Stimulated activated naive B cell treated with anti-CD40 and anti-IgM and Interleukin-4, amounts not matched to agents 10 μg/mL and 1 μg/mL and 100 μg/mL, for 72 hours (primary cell): ENCODE measurements at regions not wholly inside any gene's neighbourhood (a gene's known extent, or its start where the extent isn't known, plus 50 kb on each side); places are given as distances from the start of the nearest gene placed in this dataset.
A peak's percentile ranks its signal among the peaks of the same experiment; 100 is the strongest.
"Not testable (repeated sequence)": the region's sequence is repeated elsewhere in the genome, so short reads cannot be mapped to it uniquely, and the experiment has no call there.

Source experiments
- ATAC-seq, 2 donors: fragments of 150-1000 bp; cut with Tn5 transposase; replicated peaks; 2 replicates each; pipeline ENCODE4 v1.10.0; 2021; ENCODE audit warnings: moderate library complexity in 1 of 2
- DNase-seq: peaks from one replicate; pipeline ENCODE4 v3.0.0; 2021
- H3K27ac Mint-ChIP-seq: one replicate; pipeline ENCODE4 v1.8.0; 2022; ENCODE audit warnings: mild to moderate bottlenecking, mixed read lengths
- H3K27me3 Mint-ChIP-seq, 2 donors: one replicate each; pipeline ENCODE4 v1.8.0; 2022; ENCODE audit warnings: mixed read lengths in 2 of 2
- H3K36me3 Mint-ChIP-seq, 2 donors: one replicate each; pipeline ENCODE4 v1.8.0; 2022; ENCODE audit warnings: mixed read lengths in 2 of 2, mild to moderate bottlenecking in 1 of 2
- H3K4me1 Mint-ChIP-seq, 2 donors: one replicate each; pipeline ENCODE4 v1.8.0; 2022; ENCODE audit warnings: mixed read lengths in 2 of 2, mild to moderate bottlenecking in 1 of 2
- H3K4me3 Mint-ChIP-seq, 2 donors: one replicate each; pipeline ENCODE4 v1.8.0; 2022; ENCODE audit warnings: mild to moderate bottlenecking in 2 of 2, mixed read lengths in 2 of 2, moderate library complexity in 1 of 2
- H3K9me3 Mint-ChIP-seq, 2 donors: one replicate each; pipeline ENCODE4 v1.8.0; 2022; ENCODE audit warnings: mixed read lengths in 2 of 2, mild to moderate bottlenecking in 1 of 2

DNA sequence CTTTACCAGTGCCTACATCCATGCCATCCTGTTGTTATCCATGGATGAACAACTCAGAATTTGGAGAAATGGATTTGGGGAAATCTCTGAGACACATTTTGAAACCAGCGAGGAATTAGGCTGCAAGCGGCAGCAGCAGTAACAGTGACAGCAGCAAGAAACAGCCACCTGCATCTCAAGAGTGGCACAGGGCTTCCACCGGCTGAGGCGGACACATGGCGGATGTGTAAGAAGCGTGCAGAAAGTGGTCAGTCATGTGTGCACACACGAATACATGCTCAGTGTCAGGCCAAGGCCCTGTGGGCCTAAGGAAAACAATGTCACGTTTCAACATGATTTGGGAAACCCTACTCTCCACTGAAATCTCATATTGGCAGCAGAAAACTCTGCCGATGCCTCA, 344.0 kb downstream of the ANAPC1 start:
- H3K9me3 Mint-ChIP-seq, H3K4me3 Mint-ChIP-seq, H3K36me3 Mint-ChIP-seq, DNase-seq, H3K4me1 Mint-ChIP-seq, ATAC-seq, H3K27ac Mint-ChIP-seq: not testable (repeated sequence)
- peaks cover 12 to 17% of the 10 kb centered on the region in 2 donors for H3K27me3 Mint-ChIP-seq

DNA sequence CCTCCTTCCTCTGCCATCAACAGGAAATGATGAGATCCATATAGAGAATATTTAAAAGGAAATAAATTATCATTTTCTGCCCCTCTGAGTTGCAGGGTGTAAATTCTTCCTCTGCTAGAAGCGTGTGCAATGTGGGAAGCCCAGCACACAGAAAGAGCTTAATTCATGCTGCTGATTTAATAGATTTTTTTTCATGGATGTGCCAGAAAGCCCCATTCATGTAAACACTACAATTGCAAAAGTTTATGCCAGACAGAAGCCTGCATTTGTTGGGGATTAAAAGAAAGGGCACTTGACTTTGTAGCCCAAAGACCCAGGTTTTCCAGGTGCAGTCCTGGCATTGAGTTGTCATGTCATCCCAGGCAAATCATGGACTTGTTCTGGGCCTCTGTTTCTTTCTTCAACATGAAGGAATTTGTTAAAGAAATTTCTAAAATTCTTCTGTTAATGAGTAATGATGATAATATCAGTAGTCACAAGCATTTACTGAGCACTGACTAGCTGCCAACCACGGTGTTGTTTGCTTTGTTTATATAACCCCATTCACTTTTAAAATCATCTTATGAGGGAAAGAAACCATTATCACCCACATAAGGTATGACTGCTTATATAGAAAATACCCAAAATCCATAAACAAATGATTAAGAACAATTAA, 341.7 kb downstream of the ANAPC1 start:
- not testable (repeated sequence) for H3K4me1 Mint-ChIP-seq, H3K36me3 Mint-ChIP-seq, H3K27me3 Mint-ChIP-seq, H3K27ac Mint-ChIP-seq, H3K9me3 Mint-ChIP-seq, DNase-seq, H3K4me3 Mint-ChIP-seq, ATAC-seq

DNA sequence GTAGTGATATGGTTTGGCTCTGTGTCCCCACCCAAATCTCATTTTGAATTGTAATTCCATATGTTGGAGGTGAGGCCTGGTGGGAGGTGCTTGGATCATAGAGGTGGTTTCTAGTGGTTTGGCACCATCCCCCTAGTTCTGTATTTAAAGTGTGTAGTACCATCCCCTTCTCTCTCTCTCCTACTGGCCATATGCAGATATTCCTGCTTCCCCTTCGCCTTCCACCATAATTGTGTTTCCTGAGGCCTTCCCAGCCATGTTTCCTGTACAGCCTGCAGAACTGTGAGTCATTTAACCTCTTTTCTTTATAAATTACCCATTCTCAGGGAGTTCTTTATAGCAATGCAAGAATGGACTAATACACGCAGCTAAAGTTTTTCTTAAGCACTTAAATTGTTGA, 340.0 kb downstream of the ANAPC1 start:
- H3K36me3 Mint-ChIP-seq, ATAC-seq, H3K9me3 Mint-ChIP-seq, H3K27ac Mint-ChIP-seq, DNase-seq, H3K27me3 Mint-ChIP-seq, H3K4me1 Mint-ChIP-seq, H3K4me3 Mint-ChIP-seq: not testable (repeated sequence)

DNA sequence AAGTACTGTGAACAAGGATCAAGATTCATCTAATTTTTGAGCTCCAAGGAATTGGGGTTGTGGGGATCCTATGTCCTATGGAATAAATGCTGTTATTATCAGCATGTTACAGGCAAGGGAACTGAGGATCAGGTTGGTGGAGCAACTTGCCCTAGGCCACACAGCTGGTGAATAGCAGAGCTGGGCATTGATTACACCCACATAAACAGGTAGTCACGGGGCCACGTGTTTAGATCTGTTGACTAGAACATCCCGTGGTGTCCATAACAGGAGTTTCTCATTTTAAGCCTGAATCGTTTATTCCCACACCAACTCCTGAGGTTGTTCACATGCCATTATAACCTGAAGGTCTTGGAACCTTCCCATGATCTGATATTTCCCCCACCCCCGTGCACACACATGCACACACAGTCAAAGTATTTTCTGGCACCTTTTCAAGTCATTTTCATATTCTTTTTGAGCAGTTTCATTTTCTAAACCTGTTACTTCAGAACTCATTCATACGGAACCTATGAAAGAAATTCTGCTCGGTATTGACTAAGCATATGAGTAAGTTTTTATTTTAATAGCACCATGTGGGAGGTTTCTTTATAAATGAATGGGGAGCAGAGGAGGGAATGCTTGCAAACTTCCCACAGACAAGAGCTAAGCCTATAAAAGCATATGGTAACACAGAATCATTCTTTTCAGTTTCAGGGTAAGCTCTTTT, 338.1 kb downstream of the ANAPC1 start:
- not testable (repeated sequence) for H3K4me3 Mint-ChIP-seq, H3K9me3 Mint-ChIP-seq, H3K27me3 Mint-ChIP-seq, H3K36me3 Mint-ChIP-seq, H3K27ac Mint-ChIP-seq, H3K4me1 Mint-ChIP-seq, DNase-seq
- ATAC-seq: peak; percentile 81 to 84

DNA sequence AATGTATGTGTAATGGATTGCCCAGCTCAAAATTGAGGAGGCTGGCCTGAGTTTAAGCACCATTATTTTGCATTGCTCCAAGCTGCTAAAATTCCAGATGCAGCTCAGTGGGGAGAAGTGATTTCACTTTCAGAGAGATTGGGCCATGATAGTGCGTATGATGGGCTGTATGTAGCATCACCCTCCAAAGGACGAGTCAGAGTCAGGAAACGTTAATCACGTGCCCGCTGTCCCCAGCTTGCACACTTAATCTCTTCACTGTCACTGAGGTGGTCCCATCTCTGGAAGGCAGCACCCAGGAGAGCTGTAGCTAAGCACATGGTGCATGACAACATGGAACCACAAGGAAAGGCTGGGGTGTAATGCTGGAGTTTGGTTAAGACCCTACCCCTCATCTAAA, 337.4 kb downstream of the ANAPC1 start:
- DNase-seq, H3K9me3 Mint-ChIP-seq, H3K27ac Mint-ChIP-seq, H3K4me3 Mint-ChIP-seq, H3K36me3 Mint-ChIP-seq, H3K4me1 Mint-ChIP-seq, H3K27me3 Mint-ChIP-seq: not testable (repeated sequence)
- peak; percentile 19 to 33 for ATAC-seq

DNA sequence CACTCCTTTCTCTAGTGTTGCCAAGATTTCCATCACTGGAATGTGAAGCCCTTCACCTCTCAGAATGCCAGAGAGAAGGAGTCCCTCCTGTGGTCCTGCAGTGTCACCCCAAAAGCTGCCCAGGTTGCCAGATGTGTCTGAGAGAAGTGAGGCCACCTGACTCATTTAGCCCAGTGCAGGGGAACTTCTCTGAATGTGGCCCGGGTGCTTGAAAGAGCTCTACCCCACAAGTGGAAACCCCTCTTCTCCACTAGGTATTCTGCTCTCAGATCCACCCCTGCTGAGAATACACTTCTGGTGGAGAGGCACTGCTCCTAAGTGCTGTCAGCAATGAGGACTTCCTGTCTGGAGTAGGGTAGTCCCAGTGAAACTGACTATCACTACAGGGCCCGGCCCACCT, 334.8 kb downstream of the ANAPC1 start:
- not testable (repeated sequence) for DNase-seq, H3K27me3 Mint-ChIP-seq, H3K4me1 Mint-ChIP-seq, H3K36me3 Mint-ChIP-seq, H3K9me3 Mint-ChIP-seq, H3K4me3 Mint-ChIP-seq, H3K27ac Mint-ChIP-seq
- ATAC-seq: peak; percentile 57 to 63

DNA sequence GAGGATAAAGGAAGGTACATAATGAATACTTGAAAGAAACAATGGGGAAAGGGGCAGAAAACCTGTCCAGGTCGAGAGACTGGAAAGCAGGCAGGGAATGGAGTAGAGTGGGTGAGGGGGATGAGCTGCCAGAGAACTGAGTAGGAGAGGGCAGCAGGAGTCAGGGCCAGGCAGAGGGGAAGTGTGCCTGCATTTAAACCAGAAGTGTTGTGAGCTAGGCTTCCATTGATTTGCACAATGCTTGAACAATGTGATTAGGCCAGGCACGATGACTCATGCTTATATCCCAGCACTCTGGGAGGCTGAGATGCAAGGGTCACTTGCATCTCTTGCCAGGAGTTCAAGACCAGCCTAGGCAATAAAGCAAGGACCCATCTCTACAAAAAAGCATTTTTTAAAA, 332.6 kb downstream of the ANAPC1 start:
- DNase-seq, ATAC-seq, H3K27me3 Mint-ChIP-seq, H3K27ac Mint-ChIP-seq, H3K4me3 Mint-ChIP-seq, H3K36me3 Mint-ChIP-seq, H3K4me1 Mint-ChIP-seq, H3K9me3 Mint-ChIP-seq: not testable (repeated sequence)

DNA sequence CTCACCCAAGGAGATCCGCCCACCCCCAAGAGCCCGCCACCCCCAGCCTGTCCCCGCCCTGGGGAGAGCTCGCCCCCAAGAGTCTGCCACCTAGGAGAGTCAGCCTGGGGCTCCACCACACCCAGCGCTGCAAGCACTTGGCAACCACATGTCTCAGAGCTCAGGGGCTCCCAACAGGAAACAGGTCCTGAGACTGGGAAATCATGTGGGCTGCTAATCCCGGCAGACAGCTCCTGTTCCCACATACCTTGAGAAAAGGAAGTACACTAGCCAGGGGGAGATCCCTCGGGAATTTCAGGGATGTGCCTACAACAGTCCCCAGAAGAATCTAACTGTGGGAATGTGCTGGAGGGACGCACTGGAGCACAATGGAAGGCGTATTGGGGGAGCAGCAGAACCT, 331.4 kb downstream of the ANAPC1 start:
- not testable (repeated sequence) for H3K4me3 Mint-ChIP-seq, H3K9me3 Mint-ChIP-seq, DNase-seq, H3K27me3 Mint-ChIP-seq, H3K27ac Mint-ChIP-seq, ATAC-seq, H3K36me3 Mint-ChIP-seq, H3K4me1 Mint-ChIP-seq

DNA sequence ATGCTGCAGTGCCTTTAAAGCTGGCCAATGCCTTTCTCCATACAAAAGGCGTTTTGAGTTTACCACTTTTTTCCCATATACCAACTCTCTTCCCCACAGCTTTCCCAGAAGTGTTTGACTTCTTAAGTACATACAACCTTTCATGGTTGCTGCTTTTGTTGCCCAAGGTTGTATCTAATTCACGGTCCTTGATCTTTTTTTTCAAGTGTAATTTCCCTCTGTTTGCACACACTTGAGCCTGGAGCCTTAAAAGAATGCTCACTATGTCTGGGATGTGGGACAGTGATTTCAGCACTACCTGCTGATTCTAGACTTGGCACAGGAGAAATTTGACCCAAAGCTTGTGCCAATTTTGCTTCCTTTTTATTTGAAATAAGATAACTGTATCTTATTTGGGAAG, 324.7 kb downstream of the ANAPC1 start:
- not testable (repeated sequence) for H3K9me3 Mint-ChIP-seq, H3K27me3 Mint-ChIP-seq, H3K4me3 Mint-ChIP-seq, ATAC-seq, DNase-seq, H3K36me3 Mint-ChIP-seq, H3K27ac Mint-ChIP-seq, H3K4me1 Mint-ChIP-seq

DNA sequence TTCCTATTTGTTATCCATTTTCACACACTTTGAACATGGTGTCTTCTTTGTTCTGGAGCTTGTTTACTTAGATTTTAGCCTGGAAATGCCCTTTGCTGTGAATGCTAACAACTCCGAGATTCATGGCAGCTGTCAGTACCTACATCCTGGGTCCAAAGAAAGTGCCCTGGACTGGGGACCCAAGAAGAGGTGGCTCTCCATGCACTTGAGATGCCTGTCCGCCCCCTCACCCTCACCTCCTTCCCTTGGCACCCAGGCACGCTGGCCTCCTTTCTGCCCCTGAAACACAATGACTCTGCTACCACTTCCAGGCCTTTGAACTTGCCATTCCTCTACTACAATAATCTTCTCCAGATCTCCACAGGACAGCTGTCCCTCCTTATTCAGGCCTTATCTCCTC, 324.2 kb downstream of the ANAPC1 start:
- not testable (repeated sequence) for H3K27me3 Mint-ChIP-seq, H3K4me1 Mint-ChIP-seq, ATAC-seq, H3K36me3 Mint-ChIP-seq, H3K27ac Mint-ChIP-seq, H3K9me3 Mint-ChIP-seq, DNase-seq, H3K4me3 Mint-ChIP-seq

DNA sequence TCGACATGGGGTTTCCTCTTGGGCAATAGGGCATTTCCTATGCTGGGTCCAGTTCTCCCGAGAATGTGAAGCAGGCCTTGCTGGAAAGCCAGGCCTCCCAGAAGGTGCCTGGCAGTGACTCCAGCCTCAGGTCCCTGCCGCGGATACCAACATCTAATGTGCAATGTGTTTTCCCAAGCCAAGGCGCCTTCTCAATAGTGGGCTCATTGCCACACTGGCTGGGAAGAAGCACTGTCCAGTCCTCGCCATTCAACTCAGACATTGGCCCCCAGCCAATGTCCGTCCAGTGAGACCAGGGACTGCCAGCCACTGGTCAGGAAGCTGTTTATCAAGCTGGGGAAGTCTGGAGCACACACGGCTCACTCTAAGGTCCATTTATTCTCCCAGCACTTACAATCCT, 317.9 kb downstream of the ANAPC1 start:
- DNase-seq, H3K27ac Mint-ChIP-seq, H3K36me3 Mint-ChIP-seq, H3K27me3 Mint-ChIP-seq, ATAC-seq, H3K9me3 Mint-ChIP-seq, H3K4me3 Mint-ChIP-seq: not testable (repeated sequence)
- peaks cover 6 to 12% of the 10 kb centered on the region in 2 donors for H3K4me1 Mint-ChIP-seq

DNA sequence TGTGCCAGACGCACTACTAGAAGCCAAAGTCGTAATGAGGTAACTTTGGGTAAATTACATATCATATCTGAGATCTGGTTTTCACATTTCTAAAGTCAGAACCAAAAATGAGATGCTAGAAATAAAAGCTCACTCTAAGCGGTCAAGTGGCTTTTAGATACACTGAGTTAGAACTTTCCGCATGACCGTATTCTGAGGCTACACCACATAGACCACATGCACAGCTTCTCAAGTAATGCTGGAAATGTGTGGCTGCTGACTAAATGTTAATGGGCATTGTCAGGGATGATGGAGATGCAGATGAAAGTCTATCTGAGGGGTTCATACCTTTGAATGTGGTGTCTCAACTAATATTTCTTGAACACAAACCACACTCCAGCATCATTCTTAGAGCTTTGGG, 316.8 kb downstream of the ANAPC1 start:
- not testable (repeated sequence) for DNase-seq, H3K4me3 Mint-ChIP-seq, H3K9me3 Mint-ChIP-seq, ATAC-seq, H3K27ac Mint-ChIP-seq, H3K36me3 Mint-ChIP-seq, H3K27me3 Mint-ChIP-seq
- peaks cover 6 to 12% of the 10 kb centered on the region in 2 donors for H3K4me1 Mint-ChIP-seq

DNA sequence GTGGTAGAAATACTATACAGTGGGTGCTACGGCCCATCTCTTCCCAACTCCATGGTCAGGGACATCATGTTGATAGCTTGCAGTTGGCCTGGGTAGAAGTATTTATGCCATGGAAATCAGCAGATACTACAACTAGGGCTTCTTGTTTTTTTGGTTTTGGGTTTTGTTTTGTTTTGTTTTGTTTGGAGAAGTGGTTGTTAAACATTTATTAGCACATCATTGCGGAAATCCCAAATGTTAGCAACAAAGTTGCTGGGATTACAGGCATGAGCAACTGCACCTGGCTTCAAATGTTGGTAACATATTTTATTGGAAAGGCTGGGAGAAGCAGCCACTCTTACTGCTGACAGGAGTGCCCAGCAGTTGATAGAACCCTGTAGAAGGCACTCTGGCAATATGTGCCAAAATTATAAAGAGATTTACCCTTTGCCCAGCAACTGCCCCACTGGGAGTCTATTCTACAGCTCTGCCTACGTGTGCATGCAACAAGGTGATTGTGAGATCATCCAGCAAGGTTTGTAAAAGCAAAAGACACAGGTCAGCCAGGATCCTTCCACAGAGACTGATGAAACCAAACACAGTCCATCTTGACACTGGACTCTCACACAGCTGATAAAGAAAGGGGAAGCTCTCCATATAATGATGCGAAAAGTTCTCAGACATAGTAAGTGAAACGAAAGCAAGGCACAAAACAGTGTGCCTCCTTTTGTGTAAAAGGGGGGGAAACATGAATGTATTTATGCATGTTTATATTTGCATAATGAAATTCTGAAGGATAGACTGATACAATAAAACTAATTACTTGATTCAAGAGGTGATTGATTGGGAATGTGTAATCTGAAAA, 314.4 kb downstream of the ANAPC1 start:
- peaks cover 6 to 12% of the 10 kb centered on the region in 2 donors for H3K4me1 Mint-ChIP-seq
- not testable (repeated sequence) for H3K4me3 Mint-ChIP-seq, H3K27ac Mint-ChIP-seq, H3K27me3 Mint-ChIP-seq, H3K9me3 Mint-ChIP-seq, H3K36me3 Mint-ChIP-seq, DNase-seq
- ATAC-seq: peak; percentile 73 to 74

DNA sequence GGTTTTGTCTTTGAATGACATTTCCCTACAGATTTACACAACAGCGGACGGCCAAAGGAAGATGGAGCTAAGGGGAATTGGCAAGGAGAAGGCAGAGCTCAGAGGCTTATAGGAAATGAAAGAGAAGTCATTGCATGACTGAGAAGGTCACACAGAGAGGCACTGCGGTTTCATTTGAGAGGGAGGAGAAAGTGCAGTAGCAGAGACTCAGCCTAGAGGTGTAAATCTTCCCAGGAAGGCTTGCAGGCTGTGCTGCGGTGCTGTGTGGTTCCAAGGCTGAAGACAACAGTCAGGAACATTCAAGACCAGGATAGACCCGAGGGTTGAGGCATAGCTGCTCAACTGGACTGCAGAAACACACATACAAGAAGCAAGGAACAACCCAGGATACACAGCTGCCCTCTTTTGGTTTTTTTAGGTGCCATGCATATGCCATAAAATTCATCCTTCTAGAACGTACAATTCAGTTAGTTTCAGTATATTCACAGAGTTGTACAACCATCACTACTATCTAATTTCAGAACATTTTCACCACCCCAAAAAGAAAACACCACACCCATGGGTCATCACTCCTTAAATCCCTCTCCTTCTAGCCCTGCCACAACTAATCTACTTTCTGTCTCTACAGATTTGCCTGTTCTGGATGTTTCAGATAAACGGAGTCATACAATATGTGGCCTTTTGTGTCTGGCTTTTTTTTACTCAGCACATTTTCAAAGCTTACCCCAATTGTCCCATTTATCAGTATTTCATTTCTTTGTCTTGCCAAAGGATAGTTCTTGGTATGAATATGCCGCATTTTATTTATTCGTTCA, 313.5 kb downstream of the ANAPC1 start:
- ATAC-seq: peak; percentile 97 to 99
- not testable (repeated sequence) for DNase-seq, H3K36me3 Mint-ChIP-seq, H3K27ac Mint-ChIP-seq, H3K27me3 Mint-ChIP-seq, H3K9me3 Mint-ChIP-seq
- H3K4me1 Mint-ChIP-seq: peaks cover 6 to 12% of the 10 kb centered on the region in 2 donors
- H3K4me3 Mint-ChIP-seq: peak overlapping the region; percentile 48
